K562 (cell line): ENCODE measurements at regions not wholly inside any gene's neighbourhood (a gene's known extent, or its start where the extent isn't known, plus 50 kb on each side); places are given as distances from the start of the nearest gene placed in this dataset.

Experiments
- ATAC-seq: fragments of 200-7000 bp; cut with Tn5 transposase; 3 replicates; pipeline ENCODE4 v1.9.1; 2020; ENCODE audit warnings: moderate library complexity
- BruUV-seq: library from RNA; stranded (reverse); fragments of 400-500 nt; replicated peaks from 2 replicates; lab custom pipeline; 2021; lab: Mats Ljungman, UMichigan
- CTCF ChIA-PET: fragments of 300-600 bp; formaldehyde crosslinking; extraction: SDS; loops from one replicate; lab custom pipeline; 2021; ENCODE audit warnings: low intra/inter-chr PET ratio; lab: Yijun Ruan, JAX
- POLR2A ChIA-PET: fragments of 300-600, 350-650 bp; sonication (Branson Sonifier 250); formaldehyde crosslinking; extraction: SDS; loops from one replicate; lab custom pipeline; 2021; ENCODE audit warnings: antibody characterized with exemption, inconsistent platforms; lab: Yijun Ruan, JAX
- DNase-seq, 4 experiments: peaks; one replicate each; pipeline versions ENCODE4 v3.0.0 to v3.0.0-alpha.2; 2011 to 2018; ENCODE audit warnings: low spot score in 3 of 4, mixed read lengths in 3 of 4; ENCODE audit errors: extremely low read depth in 1 of 4
- FAIRE-seq: peaks from 2 replicates; lab custom pipeline; 2011; peaks lifted over from hg19 to GRCh38; lab: Jason Lieb, UNC
- H2AFZ ChIP-seq: 2 replicates; pipeline ENCODE4 v1.6.0; 2011; ENCODE audit warnings: low read depth, low read length, control low read depth, inconsistent platforms
- H3K27ac ChIP-seq: fragments of 200-600 bp; 3 replicates; pipeline ENCODE4 v1.8.0; 2011; ENCODE audit warnings: low read depth, mild to moderate bottlenecking, control low read depth, inconsistent platforms, low read length, moderate library complexity, mixed read lengths; ENCODE audit errors: extremely low read depth
- H3K27me3 ChIP-seq, 2 experiments: fragments of 300-600 bp in 1 of 2; 2 replicates in 1 of 2; 3 replicates in 1 of 2; pipeline versions ENCODE4 v1.6.0 to v1.8.0; 2011; ENCODE audit warnings: inconsistent platforms in 2 of 2, low read length in 2 of 2, mild to moderate bottlenecking in 1 of 2, mixed read lengths in 1 of 2, moderate library complexity in 1 of 2; ENCODE audit not compliant: control insufficient read depth in 2 of 2, insufficient read depth in 2 of 2
- H3K36me3 ChIP-seq: fragments of 300-600 bp; 3 replicates; pipeline ENCODE4 v1.8.0; 2011; ENCODE audit warnings: mild to moderate bottlenecking, low read length, inconsistent platforms; ENCODE audit not compliant: control insufficient read depth, insufficient read depth
- H3K4me1 ChIP-seq, 2 experiments: fragments of 200-600 bp in 1 of 2; replicated peaks in 1 of 2; 2 replicates in 1 of 2; 3 replicates in 1 of 2; pipeline versions ENCODE4 v1.5.1 to v1.8.0; 2011; ENCODE audit warnings: inconsistent platforms in 2 of 2, low read length in 2 of 2, mild to moderate bottlenecking in 1 of 2, mixed read lengths in 1 of 2, moderate library complexity in 1 of 2; ENCODE audit not compliant: control insufficient read depth in 2 of 2, insufficient read depth in 2 of 2
- H3K4me2 ChIP-seq: 2 replicates; pipeline ENCODE4 v1.6.1; 2011; ENCODE audit warnings: low read length, control low read depth, inconsistent platforms, mixed read lengths; ENCODE audit not compliant: insufficient read depth
- H3K4me3 ChIP-seq: fragments of 200-600 bp; sonication (generic), shearing (Covaris generic); 2 replicates; pipeline ENCODE4 v1.5.1; 2016; ENCODE audit warnings: control low read depth, inconsistent platforms
- H3K79me2 ChIP-seq: fragments of 200-600 bp; 3 replicates; pipeline ENCODE4 v1.8.0; 2011; ENCODE audit warnings: low read length, inconsistent platforms; ENCODE audit not compliant: control insufficient read depth, insufficient read depth
- H3K9ac ChIP-seq, 2 experiments: 2 replicates each; pipeline versions ENCODE4 v1.6.0 to v1.6.1; 2011; ENCODE audit warnings: low read depth in 2 of 2, low read length in 2 of 2, control low read depth in 1 of 2, inconsistent platforms in 1 of 2, mild to moderate bottlenecking in 1 of 2, mixed read lengths in 1 of 2; ENCODE audit not compliant: insufficient read depth in 1 of 2
- H3K9me1 ChIP-seq: one replicate; pipeline ENCODE4 v1.6.0; 2011; ENCODE audit warnings: inconsistent platforms, mild to moderate bottlenecking, low read length, moderate library complexity; ENCODE audit not compliant: control insufficient read depth, insufficient read depth
- H3K9me3 ChIP-seq: replicated peaks from 2 replicates; pipeline ENCODE4 v1.5.1; 2011; ENCODE audit warnings: low read depth, low read length, inconsistent platforms; ENCODE audit not compliant: control insufficient read depth, insufficient read depth
- H4K20me1 ChIP-seq: replicated peaks from 2 replicates; pipeline ENCODE4 v1.6.1; 2011; ENCODE audit warnings: low read length, inconsistent platforms, mixed read lengths; ENCODE audit not compliant: control insufficient read depth, insufficient read depth
- ARID3B ChIP-seq: fragments of 250-450 bp; sonication (Bioruptor Pico); IDR thresholded peaks from 2 replicates; pipeline ENCODE4 v1.4.0; 2020; ENCODE audit warnings: borderline replicate concordance
- CEBPG ChIP-seq, 3 experiments: fragments of 200-800 bp in 1 of 3; sonication (Bioruptor generic) in 1 of 3; sonication (generic) in 1 of 3; formaldehyde crosslinking in 1 of 3; IDR thresholded peaks in 2 of 3; conservative IDR thresholded peaks in 1 of 3; 2 replicates each; pipeline versions ENCODE4 v1.6.1 to v1.8.0; 2016 to 2022; ENCODE audit warnings: missing compliant biosample characterization in 2 of 3, missing genetic modification characterization in 2 of 3, mild to moderate bottlenecking in 1 of 3, missing genetic modification reagents in 1 of 3
- EGR1 ChIP-seq: fragments of 450-650 bp; conservative IDR thresholded peaks from 2 replicates; pipeline ENCODE4 v1.6.1; 2017; ENCODE audit warnings: mild to moderate bottlenecking
- HEY1 ChIP-seq: fragments of 250-450 bp; sonication (Bioruptor Pico); IDR thresholded peaks from 2 replicates; pipeline ENCODE4 v1.5.0; 2020; ENCODE audit warnings: mild to moderate bottlenecking, moderate library complexity, borderline replicate concordance
- KLF16 ChIP-seq: IDR thresholded peaks from 2 replicates; pipeline ENCODE4 v1.6.1; 2016; ENCODE audit warnings: antibody characterized with exemption
- LEF1 ChIP-seq: fragments of 450-650 bp; IDR thresholded peaks from 2 replicates; pipeline ENCODE4 v1.6.1; 2016; ENCODE audit warnings: mild to moderate bottlenecking
- MBD2 ChIP-seq: sonication (generic); IDR thresholded peaks from 2 replicates; pipeline ENCODE4 v1.6.1; 2016; ENCODE audit warnings: low read depth, borderline replicate concordance
- NR2C1 ChIP-seq, 2 experiments: fragments of 450-650 bp; IDR thresholded peaks; 2 replicates each; pipeline ENCODE4 v1.6.1; 2017; ENCODE audit warnings: mild to moderate bottlenecking in 2 of 2, antibody characterized with exemption in 1 of 2, inconsistent platforms in 1 of 2, missing compliant biosample characterization in 1 of 2, missing genetic modification characterization in 1 of 2
- RCOR1 ChIP-seq, 2 experiments: IDR thresholded peaks; 2 replicates each; pipeline ENCODE4 v1.6.1; 2012; ENCODE audit warnings: low read depth in 2 of 2, low read length in 2 of 2, borderline replicate concordance in 1 of 2, improper control_type of control experiment in 1 of 2
- ZBTB26 ChIP-seq: fragments of 450-650 bp; formaldehyde crosslinking; IDR thresholded peaks from 2 replicates; pipeline ENCODE4 v1.4.0; 2022; ENCODE audit warnings: missing genetic modification characterization
- ZC3H11A ChIP-seq: IDR thresholded peaks from 2 replicates; pipeline ENCODE4 v1.6.1; 2012; ENCODE audit warnings: low read depth, low read length, improper control_type of control experiment
- ZNF143 ChIP-seq: sonication (generic); formaldehyde crosslinking; IDR thresholded peaks from 2 replicates; pipeline ENCODE4 v1.9.0; 2022; ENCODE audit warnings: mild to moderate bottlenecking, missing genetic modification reagents
- ZNF77 ChIP-seq: fragments of 250-450 bp; sonication (Bioruptor Pico); IDR thresholded peaks from 2 replicates; pipeline ENCODE4 v1.5.0; 2020
- WGBS: fragments of 100-300 bp; shearing (Covaris generic); methylation state at CpG from one replicate; pipeline ENCODE4 v1.1.6; 2016; ENCODE audit warnings: low coverage, mixed read lengths; ENCODE audit not compliant: insufficient coverage; ENCODE audit errors: missing lambda C conversion rate; 5-methylcytosine and 5-hydroxymethylcytosine counted together
- in situ Hi-C: fragments of 300-500 bp; cut with MboI; formaldehyde crosslinking; loops from 4 replicates; pipeline ENCODE4 v1.15.0; 2018; ENCODE audit warnings: inconsistent platforms, mixed read lengths
- intact Hi-C: fragments of 100-400 bp; cut with micrococcal nuclease; formaldehyde crosslinking; loops from 2 replicates; pipeline ENCODE4 v1.14.2; 2022

- no peak overlapping the region for H3K27ac ChIP-seq
- intact Hi-C loops: no loop called here
- H3K4me3 ChIP-seq: no peak overlapping the region
- H4K20me1 ChIP-seq: no peaks in the 10 kb centered on the region
- no peak for ATAC-seq
- H3K79me2 ChIP-seq: no peaks in the 10 kb centered on the region
- BruUV-seq: no TSS peak
- TF ChIP-seq RCOR1 (IDR thresholded peaks at IDR 0.05; ENCODE audit: borderline replicate concordance in 1 of 2, low read depth in 2 of 2, low read length in 2 of 2) (no peak), ZC3H11A (no peak), EGR1 (no peak), ZNF77 (no peak)
- TF ChIP-seq, all 486 proteins: peak for 0
- no peak overlapping the region for H3K9ac ChIP-seq
- H3K36me3 ChIP-seq: no peaks in the 10 kb centered on the region
- ChIA-PET CTCF (no interaction called here), POLR2A (no interaction called here)
- H3K9me1 ChIP-seq: no peaks in the 10 kb centered on the region
- H3K9me3 ChIP-seq: no peaks in the 10 kb centered on the region
- H3K4me1 ChIP-seq: no peaks in the 10 kb centered on the region
- no peak for DNase-seq
- H3K4me2 ChIP-seq: no peak overlapping the region
- in situ Hi-C loops: no loop called here
- H3K27me3 ChIP-seq: no peaks in the 10 kb centered on the region
- H2AFZ ChIP-seq: no peak overlapping the region
- no peak for FAIRE-seq
Measured at GRCh38 chr14:26765301-26765700, 167.5 kb upstream of the NOVA1 start.

- Histone ChIP-seq H3K4me3 (no peak overlapping the region), H3K4me2 (no peak overlapping the region), H3K9me3 (no peaks in the 10 kb centered on the region), H3K79me2 (no peaks in the 10 kb centered on the region), H3K36me3 (no peaks in the 10 kb centered on the region), H2AFZ (no peak overlapping the region), H4K20me1 (no peaks in the 10 kb centered on the region), H3K9ac (no peak overlapping the region), H3K27me3 (no peaks in the 10 kb centered on the region), H3K4me1 (no peaks in the 10 kb centered on the region), H3K9me1 (no peaks in the 10 kb centered on the region), H3K27ac (no peak overlapping the region)
- WGBS: 0% methylated on average over 2 of the region's 2 CpGs
- no peak for ATAC-seq
- no peak for DNase-seq
- ChIA-PET POLR2A (no interaction called here), CTCF (no interaction called here)
- BruUV-seq: no TSS peak
- intact Hi-C loops: no loop called here
- in situ Hi-C loops: no loop called here
- FAIRE-seq: no peak
- no peak for TF ChIP-seq CEBPG (CRISPR knock-in tag; IDR thresholded peaks at IDR 0.05)
- TF ChIP-seq CEBPG (tag; conservative IDR thresholded peaks at IDR 0.05 in 1 of 2, IDR thresholded peaks at IDR 0.05 in 1 of 2): no peak
- TF ChIP-seq ZNF143: no peak
- TF ChIP-seq NR2C1 (IDR thresholded peaks at IDR 0.05): no peak
- no peak for TF ChIP-seq NR2C1 (tag; IDR thresholded peaks at IDR 0.05)
- TF ChIP-seq ZBTB26 (CRISPR knock-in tag): no peak
- no peak for TF ChIP-seq KLF16
- no peak for TF ChIP-seq MBD2
- TF ChIP-seq HEY1: no peak
- no peak for TF ChIP-seq ARID3B (CRISPR knock-in tag)
- no peak for TF ChIP-seq LEF1
Measured at GRCh38 chr14:26765768-26766520, 168.1 kb upstream of the NOVA1 start.
